Liver (tissue), 8 donors: ENCODE measurements at regions not wholly inside any gene's neighbourhood (a gene's known extent, or its start where the extent isn't known, plus 50 kb on each side); places are given as distances from the start of the nearest gene placed in this dataset.

ENCODE experiments used
- DNase-seq: peaks from one replicate; pipeline ENCODE4 v3.0.0-alpha.2; 2017; ENCODE audit warnings: low spot score
- H3K27ac ChIP-seq, 2 donors: one replicate each; pipeline ENCODE4 v1.7.0; 2013; ENCODE audit warnings: inconsistent platforms in 2 of 2, low read length in 2 of 2, control low read depth in 1 of 2, low read depth in 1 of 2, mild to moderate bottlenecking in 1 of 2
- H3K27me3 ChIP-seq, 4 donors: one replicate each; pipeline versions ENCODE4 v1.6.1 to v1.7.0; 2013; ENCODE audit warnings: low read length in 3 of 4, inconsistent platforms in 1 of 4, mild to moderate bottlenecking in 1 of 4, moderate library complexity in 1 of 4; ENCODE audit not compliant: control insufficient read depth in 4 of 4, insufficient read depth in 4 of 4
- H3K36me3 ChIP-seq, 4 donors: one replicate each; pipeline versions ENCODE4 v1.6.1 to v1.7.0; 2013; ENCODE audit warnings: low read length in 3 of 4, mild to moderate bottlenecking in 3 of 4, low read depth in 1 of 4, moderate library complexity in 1 of 4; ENCODE audit not compliant: control insufficient read depth in 4 of 4, insufficient read depth in 3 of 4
- H3K4me1 ChIP-seq, 4 donors: one replicate each; pipeline versions ENCODE4 v1.6.1 to v1.7.0; 2013; ENCODE audit warnings: low read length in 3 of 4, mild to moderate bottlenecking in 3 of 4, moderate library complexity in 1 of 4; ENCODE audit not compliant: control insufficient read depth in 4 of 4, insufficient read depth in 4 of 4
- H3K4me3 ChIP-seq, 3 donors: one replicate each; pipeline versions ENCODE4 v1.6.1 to v1.7.0; 2013; ENCODE audit warnings: low read length in 3 of 3, control low read depth in 1 of 3, low read depth in 1 of 3, mild to moderate bottlenecking in 1 of 3
- H3K9ac ChIP-seq, 2 donors: one replicate each; pipeline ENCODE4 v1.7.0; 2013; ENCODE audit warnings: low read length in 2 of 2, mild to moderate bottlenecking in 2 of 2, moderate library complexity in 2 of 2, control low read depth in 1 of 2, low read depth in 1 of 2
- H3K9me3 ChIP-seq, 4 donors: one replicate each; pipeline versions ENCODE4 v1.6.1 to v1.7.0; 2013; ENCODE audit warnings: low read length in 3 of 4; ENCODE audit not compliant: control insufficient read depth in 4 of 4
- CTCF ChIP-seq: fragments of 150-350 bp; IDR thresholded peaks from 2 replicates; pipeline ENCODE4 v1.5.1; 2017; ENCODE audit warnings: improper control_type of control experiment, low read depth, low read length; ENCODE audit not compliant: missing input control
- FOXA1 ChIP-seq: IDR thresholded peaks from 2 replicates; pipeline ENCODE4 v1.6.1; 2016; ENCODE audit warnings: antibody characterized with exemption
- GABPA ChIP-seq, 2 donors: IDR thresholded peaks in 1 of 2; conservative IDR thresholded peaks in 1 of 2; 2 replicates each; pipeline ENCODE4 v1.6.1; 2016; ENCODE audit warnings: antibody characterized with exemption in 2 of 2, mild to moderate bottlenecking in 1 of 2, moderate library complexity in 1 of 2
- HNF4A ChIP-seq, 2 donors: conservative IDR thresholded peaks; 2 replicates each; pipeline ENCODE4 v1.6.1; 2016; ENCODE audit warnings: antibody characterized with exemption in 2 of 2, mild to moderate bottlenecking in 2 of 2
- JUND ChIP-seq, 2 donors: IDR thresholded peaks; 2 replicates each; pipeline ENCODE4 v1.6.1; 2016; ENCODE audit warnings: antibody characterized with exemption in 2 of 2
- MAX ChIP-seq: IDR thresholded peaks from 2 replicates; pipeline ENCODE4 v1.6.1; 2016; ENCODE audit warnings: antibody characterized with exemption
- REST ChIP-seq: IDR thresholded peaks from 2 replicates; pipeline ENCODE4 v1.6.1; 2016; ENCODE audit warnings: antibody characterized with exemption, mild to moderate bottlenecking
- RXRA ChIP-seq, 2 donors: IDR thresholded peaks; 2 replicates each; pipeline ENCODE4 v1.6.1; 2017 to 2018; ENCODE audit warnings: antibody characterized with exemption in 2 of 2, mild to moderate bottlenecking in 1 of 2
- WGBS: extraction: QIAGEN DNeasy Blood & Tissue Kit; methylation state at CpG from one replicate; pipeline ENCODE4 v1.1.7; 2013; 5-methylcytosine and 5-hydroxymethylcytosine counted together
- donor health status: healthy.
- donor health status: healthy.
- donor health status: healthy.
- donor health status: healthy.
- donor health status: healthy.

GRCh38 chr14:27686137-27686536 lies 1080.5 kb upstream of the FOXG1 start:
- Histone ChIP-seq H3K36me3 (no peaks in the 10 kb centered on the region), H3K9me3 (peaks cover 0 to 3% (median 0%) of the 10 kb centered on the region in 4 donors), H3K4me3 (no peak overlapping the region), H3K9ac (no peak overlapping the region), H3K27me3 (no peaks in the 10 kb centered on the region), H3K4me1 (no peaks in the 10 kb centered on the region), H3K27ac (no peak overlapping the region)
- TF ChIP-seq HNF4A (conservative IDR thresholded peaks at IDR 0.05), result no peak
- no peak for TF ChIP-seq CTCF
- 35% methylated on average over 1 of the region's 1 CpG for WGBS
- DNase-seq, result no peak

GRCh38 chr14:27688841-27689444 lies 1077.6 kb upstream of the FOXG1 start:
- H3K9ac ChIP-seq, result no peak overlapping the region
- H3K36me3 ChIP-seq, result no peaks in the 10 kb centered on the region
- no peak for DNase-seq
- H3K4me1 ChIP-seq, result no peaks in the 10 kb centered on the region
- TF ChIP-seq GABPA (IDR thresholded peaks at IDR 0.05 in 1 of 2, conservative IDR thresholded peaks at IDR 0.05 in 1 of 2), result no peak
- no peak for TF ChIP-seq HNF4A (conservative IDR thresholded peaks at IDR 0.05)
- no peak for TF ChIP-seq JUND (IDR thresholded peaks at IDR 0.05)
- H3K27me3 ChIP-seq, result no peaks in the 10 kb centered on the region
- no peak overlapping the region for H3K4me3 ChIP-seq
- H3K27ac ChIP-seq, result no peak overlapping the region
- 71% methylated on average over 8 of the region's 8 CpGs for WGBS
- H3K9me3 ChIP-seq, result peaks cover 0 to 3% (median 0%) of the 10 kb centered on the region in 4 donors

- H3K27me3 ChIP-seq, result no peaks in the 10 kb centered on the region
- H3K36me3 ChIP-seq, result no peaks in the 10 kb centered on the region
- no peak for TF ChIP-seq FOXA1
- no peak for TF ChIP-seq GABPA (IDR thresholded peaks at IDR 0.05 in 1 of 2, conservative IDR thresholded peaks at IDR 0.05 in 1 of 2)
- no peak for TF ChIP-seq HNF4A (conservative IDR thresholded peaks at IDR 0.05)
- no peak for TF ChIP-seq RXRA (IDR thresholded peaks at IDR 0.05)
- no peak for TF ChIP-seq REST
- TF ChIP-seq MAX, result no peak
- 72% methylated on average over 2 of the region's 2 CpGs for WGBS
- no peak overlapping the region for H3K4me3 ChIP-seq
- H3K9ac ChIP-seq, result no peak overlapping the region
- DNase-seq, result no peak
- peaks cover 0 to 9% (median 4%) of the 10 kb centered on the region in 4 donors for H3K9me3 ChIP-seq
- H3K4me1 ChIP-seq, result no peaks in the 10 kb centered on the region
- H3K27ac ChIP-seq, result no peak overlapping the region
Measured at GRCh38 chr14:27712364-27712763, 1054.2 kb upstream of the FOXG1 start.
